Head of caudate nucleus (tissue), 42 donors: ENCODE measurements at regions not wholly inside any gene's neighbourhood (a gene's known extent, or its start where the extent isn't known, plus 50 kb on each side); places are given as distances from the start of the nearest gene placed in this dataset.

Source experiments
- DNase-seq, 42 donors: peaks; one replicate each; pipeline versions ENCODE4 v3.0.0 to v3.0.0-alpha.2; 2020 to 2021; ENCODE audit warnings: mixed read lengths in 7 of 42
- intact Hi-C: fragments of 100-400 bp; cut with DNase I; formaldehyde crosslinking; loops from one replicate; pipeline ENCODE4 v1.15.0; 2022

GRCh38 chr12:124453419-124454351 lies 113.7 kb downstream of the NCOR2 start:
- peak in 38 of 42 donors; percentile 42 to 93 (median 64) for DNase-seq
- intact Hi-C loops: no loop called here

GRCh38 chr12:124452576-124453331 lies 114.7 kb downstream of the NCOR2 start:
- intact Hi-C loops: no loop called here
- DNase-seq: no peak

GRCh38 chr12:124451637-124452243 lies 115.7 kb downstream of the NCOR2 start:
- DNase-seq: no peak
- intact Hi-C loops: no loop called here

- DNase-seq: no peak
- intact Hi-C loops: no loop called here
Observed at GRCh38 chr12:124451016-124451415, 116.4 kb downstream of the NCOR2 start.

- intact Hi-C loops: no loop called here
- DNase-seq: no peak
Observed at GRCh38 chr12:124450376-124450750, 117.0 kb downstream of the NCOR2 start.

GRCh38 chr12:124449623-124450375 lies 117.6 kb downstream of the NCOR2 start:
- DNase-seq: no peak
- intact Hi-C loops: no loop called here

DNA sequence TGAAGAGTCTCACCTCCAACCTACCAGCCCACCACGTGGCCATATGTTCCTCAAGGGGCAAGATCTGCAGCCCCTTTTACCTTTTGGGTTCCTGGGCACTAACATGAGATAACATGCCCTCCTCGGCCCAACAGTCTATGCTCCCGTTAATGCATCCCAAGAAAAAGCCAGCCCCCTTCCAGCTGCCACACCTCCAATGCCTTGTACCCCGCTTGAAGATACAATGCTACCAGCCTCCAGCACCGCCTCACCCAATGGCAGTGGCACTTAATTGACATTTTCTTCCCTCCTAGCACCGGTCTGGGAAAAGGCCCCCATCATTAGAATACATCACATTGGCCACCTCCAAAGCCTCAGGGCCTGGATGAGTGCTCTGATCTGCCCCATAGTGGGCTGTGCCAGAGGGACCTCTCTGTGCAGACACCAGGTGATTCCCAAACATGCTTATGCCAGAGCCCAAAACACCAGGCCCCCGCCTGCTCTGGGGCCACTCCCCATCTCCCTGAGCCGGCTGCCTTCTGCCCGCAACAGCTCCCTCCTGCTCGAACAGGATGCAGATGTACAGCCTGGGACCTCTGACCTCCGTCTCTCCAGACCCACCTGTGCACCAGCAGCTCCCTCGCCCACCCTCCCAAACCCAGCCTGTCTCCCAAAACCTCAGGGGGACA lies 118.3 kb downstream of the NCOR2 start:
- DNase-seq: no peak
- intact Hi-C loops: no loop called here

GRCh38 chr12:124448241-124448954 lies 119.0 kb downstream of the NCOR2 start:
- no peak for DNase-seq
- intact Hi-C loops: no loop called here

DNA sequence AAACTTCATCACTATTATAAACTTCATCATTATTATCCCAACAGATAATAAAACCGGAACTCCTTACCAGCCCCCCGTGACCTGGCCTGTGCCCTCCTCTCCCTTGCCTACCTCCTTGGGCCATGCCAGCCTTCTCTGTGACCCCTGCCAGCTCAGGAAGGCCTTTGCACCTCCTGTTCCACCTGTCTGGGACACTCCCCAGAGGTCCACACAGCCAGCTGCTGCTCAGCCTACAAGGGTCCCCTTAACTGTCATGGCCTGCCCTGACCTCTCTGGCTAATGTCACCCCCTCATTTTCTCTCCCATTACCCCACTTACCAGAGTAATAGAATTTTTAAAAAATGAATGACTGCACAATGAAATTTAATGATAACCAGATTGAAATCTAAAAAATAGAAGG lies 121.0 kb downstream of the NCOR2 start:
- intact Hi-C loops: no loop called here
- no peak for DNase-seq

- DNase-seq: no peak
- intact Hi-C loops: no loop called here
Observed at GRCh38 chr12:124445826-124446225, 121.6 kb downstream of the NCOR2 start.

DNA sequence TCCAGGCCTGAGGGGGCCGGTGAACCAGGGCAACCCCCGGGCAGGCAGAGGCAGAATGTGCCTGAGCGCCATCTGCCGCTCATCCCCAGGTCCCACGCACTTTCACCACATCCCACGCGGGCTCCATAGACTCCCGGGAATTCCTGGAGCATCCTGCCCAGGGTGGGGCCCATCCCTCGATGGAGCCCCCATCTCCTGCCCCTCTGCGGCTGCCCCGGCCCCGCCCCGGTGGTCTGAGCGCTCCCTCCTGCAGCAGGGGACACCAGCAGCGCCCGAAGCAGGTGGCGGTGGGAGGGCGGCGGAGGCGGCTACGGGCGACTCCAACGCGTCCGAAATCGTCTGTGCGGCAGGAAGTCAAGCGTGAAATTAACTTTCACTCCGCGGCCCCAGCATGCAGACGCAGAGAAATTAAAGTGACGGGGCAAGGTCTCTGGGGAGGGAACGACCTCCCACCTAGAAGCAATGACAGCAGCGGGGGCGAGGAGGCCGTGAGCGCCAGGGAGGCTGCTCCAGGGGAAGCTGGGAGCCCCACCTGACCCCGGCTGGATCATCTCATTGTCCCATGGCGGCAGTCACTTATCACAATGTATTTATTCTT lies 122.2 kb downstream of the NCOR2 start:
- no peak for DNase-seq
- intact Hi-C loops: no loop called here

DNA sequence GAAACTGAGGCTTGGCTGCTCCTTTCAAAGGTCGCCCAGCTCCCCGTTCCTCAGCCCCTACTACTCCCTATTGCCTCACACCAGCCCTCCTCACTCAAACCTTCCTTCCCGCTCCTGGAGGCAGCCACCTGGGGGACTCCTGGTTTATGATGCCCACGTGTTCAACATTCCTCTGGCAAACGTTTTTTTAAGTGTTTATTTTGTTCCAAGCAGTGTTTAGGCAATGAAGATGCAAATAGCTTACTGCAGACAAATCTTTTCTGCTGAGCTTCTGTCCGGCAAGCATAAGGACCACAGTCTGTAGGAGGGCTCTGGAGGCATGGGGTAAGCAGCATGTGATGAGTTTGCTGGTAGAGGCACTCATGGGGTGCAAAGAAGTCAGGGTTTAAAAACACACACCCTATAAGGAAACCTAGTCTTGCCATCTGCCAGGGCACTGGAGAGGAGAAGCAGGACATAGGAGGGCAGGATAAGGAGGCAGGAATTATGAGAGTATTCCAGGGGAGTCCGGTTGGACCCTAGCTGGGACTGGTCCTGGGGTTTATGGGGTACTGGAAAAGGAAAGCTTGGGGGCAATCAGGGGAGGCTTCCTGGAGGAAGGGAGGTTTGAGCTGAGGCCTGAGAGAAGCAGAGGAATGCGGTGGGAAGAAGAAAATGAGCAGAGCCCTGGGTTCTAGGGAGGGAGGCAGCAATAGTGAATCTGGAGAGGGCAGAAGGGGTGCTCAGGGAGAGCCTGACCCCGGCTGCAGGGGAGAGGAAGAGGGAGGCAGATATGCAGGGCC lies 123.3 kb downstream of the NCOR2 start:
- no peak for DNase-seq
- intact Hi-C loops: no loop called here

GRCh38 chr12:124442772-124443445 lies 124.5 kb downstream of the NCOR2 start:
- no peak for DNase-seq
- intact Hi-C loops: no loop called here

DNA sequence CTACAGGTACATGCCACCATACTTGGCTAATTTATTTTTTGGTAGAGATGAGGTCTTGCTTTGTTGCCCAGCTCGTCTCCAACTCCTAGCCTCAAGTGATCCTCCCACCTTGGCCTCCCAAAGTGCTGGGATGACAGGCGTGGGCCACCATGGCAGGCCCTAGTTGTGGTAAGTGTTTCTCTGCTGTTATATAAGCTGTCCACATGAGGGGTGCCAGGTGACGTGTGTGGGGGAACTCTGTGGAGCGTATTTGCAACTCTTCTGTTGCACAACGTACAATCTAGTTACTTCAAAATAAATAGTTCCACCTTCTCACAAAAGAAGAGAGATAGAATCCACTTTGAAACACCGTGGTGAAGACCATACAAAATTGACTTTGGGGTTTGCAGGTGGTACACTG lies 125.1 kb downstream of the NCOR2 start:
- intact Hi-C loops: no loop called here
- no peak for DNase-seq

DNA sequence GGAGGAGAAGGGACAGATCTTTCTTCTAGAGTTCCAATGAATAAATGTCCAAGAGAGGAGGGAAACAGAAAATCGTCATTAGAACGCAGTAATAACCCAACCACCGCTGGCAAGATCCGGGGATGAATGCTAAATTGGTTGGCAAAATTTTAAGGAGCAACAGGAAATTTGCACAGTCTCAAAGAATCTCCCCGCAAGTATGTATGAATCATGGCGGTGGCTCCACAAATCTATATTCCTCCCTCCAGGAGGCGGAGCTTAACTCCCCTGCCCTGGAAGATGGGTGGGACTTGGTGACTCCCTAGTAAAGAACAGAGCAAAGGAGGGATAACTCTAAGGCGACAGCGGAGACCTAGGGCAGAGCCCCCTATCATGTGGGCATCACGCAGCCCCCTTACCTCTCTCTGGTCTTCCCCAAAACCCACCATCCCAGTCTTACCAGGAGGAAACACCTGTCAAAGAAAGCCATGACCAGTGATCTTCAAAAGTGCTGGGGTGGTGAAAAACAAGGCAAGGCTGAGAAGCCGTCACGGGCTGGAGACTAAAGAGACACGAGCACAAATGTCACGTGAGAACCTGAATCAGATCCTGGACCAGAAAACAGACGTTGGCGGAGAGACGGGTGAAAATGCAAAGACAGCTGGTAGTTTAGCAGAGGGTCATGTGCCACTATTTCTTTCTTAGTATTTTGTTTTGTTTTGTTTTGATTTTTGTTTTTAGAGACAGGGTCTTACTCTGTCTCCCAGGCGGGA lies 125.8 kb downstream of the NCOR2 start:
- DNase-seq: no peak
- intact Hi-C loops: no loop called here
